GM23338 (cell line): ENCODE measurements at regions not wholly inside any gene's neighbourhood (a gene's known extent, or its start where the extent isn't known, plus 50 kb on each side); places are given as distances from the start of the nearest gene placed in this dataset.

Experiments used
- ATAC-seq: fragments of 200-7000 bp; cut with Tn5 transposase; 3 replicates; pipeline ENCODE4 v1.9.1; 2020
- DNase-seq: peaks from one replicate; pipeline ENCODE4 v3.0.0-alpha.2; 2015; ENCODE audit warnings: low spot score
- H2AFZ ChIP-seq: fragments of 200-600 bp; sonication (generic); 2 replicates; pipeline ENCODE4 v1.8.0; 2016; ENCODE audit warnings: antibody characterized with exemption, mild to moderate bottlenecking, moderate library complexity
- H3F3A ChIP-seq: fragments of 200-600 bp; sonication (generic); replicated peaks from 2 replicates; pipeline ENCODE4 v1.8.0; 2017; ENCODE audit warnings: antibody characterized with exemption, mixed run types, low read depth
- H3K27ac ChIP-seq: fragments of 200-600 bp; sonication (generic); 2 replicates; pipeline ENCODE4 v1.6.1; 2016; ENCODE audit warnings: low read depth
- H3K27me3 ChIP-seq: fragments of 200-600 bp; sonication (generic); 2 replicates; pipeline ENCODE4 v1.8.0; 2016; ENCODE audit warnings: mild to moderate bottlenecking, mixed run types, moderate library complexity; ENCODE audit not compliant: insufficient read depth
- H3K36me3 ChIP-seq: fragments of 200-600 bp; sonication (generic); 2 replicates; pipeline ENCODE4 v1.8.0; 2016; ENCODE audit warnings: mild to moderate bottlenecking; ENCODE audit not compliant: insufficient read depth
- H3K4me1 ChIP-seq: fragments of 200-600 bp; sonication (generic); 2 replicates; pipeline ENCODE4 v1.8.0; 2016; ENCODE audit warnings: mild to moderate bottlenecking, moderate library complexity; ENCODE audit not compliant: insufficient read depth
- H3K4me2 ChIP-seq: fragments of 200-600 bp; sonication (generic); 2 replicates; pipeline ENCODE4 v1.7.1; 2017; ENCODE audit warnings: mixed run types
- H3K4me3 ChIP-seq: fragments of 200-600 bp; sonication (generic); 2 replicates; pipeline ENCODE4 v1.6.1; 2016; ENCODE audit warnings: mixed run types
- H3K79me2 ChIP-seq: fragments of 200-600 bp; sonication (generic); replicated peaks from 2 replicates; pipeline ENCODE4 v1.8.0; 2017; ENCODE audit warnings: mild to moderate bottlenecking; ENCODE audit not compliant: insufficient read depth
- H3K9me2 ChIP-seq: fragments of 200-600 bp; sonication (generic); 2 replicates; pipeline ENCODE4 v1.8.0; 2017; ENCODE audit not compliant: insufficient read depth
- H4K20me1 ChIP-seq: fragments of 200-600 bp; sonication (generic); replicated peaks from 2 replicates; pipeline ENCODE4 v1.8.0; 2017; ENCODE audit warnings: mild to moderate bottlenecking; ENCODE audit not compliant: insufficient read depth
- H3K27ac Mint-ChIP-seq: 2 replicates; pipeline ENCODE4 v1.8.0; 2020; ENCODE audit warnings: inconsistent platforms, mild to moderate bottlenecking, moderate library complexity, mixed read lengths
- H3K27me3 Mint-ChIP-seq: 3 replicates; pipeline ENCODE4 v1.8.0; 2022; ENCODE audit warnings: low read depth, mild to moderate bottlenecking, moderate library complexity, mixed read lengths, inconsistent platforms; ENCODE audit not compliant: insufficient read depth, poor library complexity
- H3K36me3 Mint-ChIP-seq: 3 replicates; pipeline ENCODE4 v1.8.0; 2021; ENCODE audit warnings: low read depth, mild to moderate bottlenecking, inconsistent platforms, moderate library complexity, mixed read lengths
- H3K4me1 Mint-ChIP-seq: 3 replicates; pipeline ENCODE4 v1.8.0; 2020; ENCODE audit warnings: mild to moderate bottlenecking, inconsistent platforms, mixed read lengths
- H3K4me3 Mint-ChIP-seq: 3 replicates; pipeline ENCODE4 v1.8.0; 2021; ENCODE audit warnings: moderate library complexity, mild to moderate bottlenecking, inconsistent platforms, mixed read lengths
- H3K9me3 Mint-ChIP-seq: 3 replicates; pipeline ENCODE4 v1.8.0; 2020; ENCODE audit warnings: moderate library complexity, mild to moderate bottlenecking, inconsistent platforms, mixed read lengths
- EZH2phosphoT487 ChIP-seq: fragments of 200-600 bp; sonication (generic); IDR thresholded peaks from one replicate; pipeline ENCODE4 v1.8.1; 2018; ENCODE audit warnings: antibody characterized with exemption; ENCODE audit not compliant: unreplicated experiment
- NANOG ChIP-seq: IDR thresholded peaks from 2 replicates; pipeline ENCODE4 v1.6.1; 2016; ENCODE audit warnings: antibody characterized with exemption, borderline replicate concordance
- POLR2AphosphoS5 ChIP-seq: IDR thresholded peaks from 2 replicates; pipeline ENCODE4 v1.6.1; 2016; ENCODE audit warnings: antibody characterized with exemption, low read depth
- TF ChIP-seq, protein P1 (sequence below): fragments of 250-450 bp; sonication (Bioruptor Pico); IDR thresholded peaks from 2 replicates; pipeline ENCODE4 v1.5.0; 2020; ENCODE audit warnings: mild to moderate bottlenecking, moderate library complexity

DNA sequence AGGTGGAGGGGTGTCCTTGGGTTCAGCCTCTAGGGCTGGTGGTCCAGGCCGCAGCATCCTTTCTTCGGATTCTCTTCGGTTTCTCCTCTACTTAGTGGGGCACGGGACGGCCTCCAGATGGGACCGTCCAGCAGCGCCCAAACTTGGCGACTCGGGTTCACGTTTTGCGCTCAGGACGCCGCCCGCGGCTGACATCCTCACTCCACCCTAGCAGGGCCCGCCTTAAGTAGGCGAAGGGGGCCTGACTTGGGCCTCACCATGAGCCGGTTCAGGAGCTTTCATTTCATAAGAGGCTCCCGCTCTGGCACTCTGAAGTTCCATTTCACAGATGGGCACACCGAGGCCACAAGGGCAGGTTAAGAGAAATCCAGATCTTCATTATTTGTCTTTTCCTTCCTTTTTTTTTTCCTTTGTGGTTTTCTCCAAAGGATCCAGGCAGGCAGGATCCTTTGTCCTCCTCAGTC is 141.2 kb downstream of the SEC14L1 start:
- H3K27ac ChIP-seq: no peak overlapping the region
- DNase-seq (peak; percentile 61), ATAC-seq (peak; percentile 29)
- peak overlapping the region; percentile 88 for H3K4me3 ChIP-seq
- H3K36me3 ChIP-seq: no peaks in the 10 kb centered on the region
- TF ChIP-seq NANOG (no peak), POLR2AphosphoS5 (no peak)
- TF ChIP-seq, protein P1, sequence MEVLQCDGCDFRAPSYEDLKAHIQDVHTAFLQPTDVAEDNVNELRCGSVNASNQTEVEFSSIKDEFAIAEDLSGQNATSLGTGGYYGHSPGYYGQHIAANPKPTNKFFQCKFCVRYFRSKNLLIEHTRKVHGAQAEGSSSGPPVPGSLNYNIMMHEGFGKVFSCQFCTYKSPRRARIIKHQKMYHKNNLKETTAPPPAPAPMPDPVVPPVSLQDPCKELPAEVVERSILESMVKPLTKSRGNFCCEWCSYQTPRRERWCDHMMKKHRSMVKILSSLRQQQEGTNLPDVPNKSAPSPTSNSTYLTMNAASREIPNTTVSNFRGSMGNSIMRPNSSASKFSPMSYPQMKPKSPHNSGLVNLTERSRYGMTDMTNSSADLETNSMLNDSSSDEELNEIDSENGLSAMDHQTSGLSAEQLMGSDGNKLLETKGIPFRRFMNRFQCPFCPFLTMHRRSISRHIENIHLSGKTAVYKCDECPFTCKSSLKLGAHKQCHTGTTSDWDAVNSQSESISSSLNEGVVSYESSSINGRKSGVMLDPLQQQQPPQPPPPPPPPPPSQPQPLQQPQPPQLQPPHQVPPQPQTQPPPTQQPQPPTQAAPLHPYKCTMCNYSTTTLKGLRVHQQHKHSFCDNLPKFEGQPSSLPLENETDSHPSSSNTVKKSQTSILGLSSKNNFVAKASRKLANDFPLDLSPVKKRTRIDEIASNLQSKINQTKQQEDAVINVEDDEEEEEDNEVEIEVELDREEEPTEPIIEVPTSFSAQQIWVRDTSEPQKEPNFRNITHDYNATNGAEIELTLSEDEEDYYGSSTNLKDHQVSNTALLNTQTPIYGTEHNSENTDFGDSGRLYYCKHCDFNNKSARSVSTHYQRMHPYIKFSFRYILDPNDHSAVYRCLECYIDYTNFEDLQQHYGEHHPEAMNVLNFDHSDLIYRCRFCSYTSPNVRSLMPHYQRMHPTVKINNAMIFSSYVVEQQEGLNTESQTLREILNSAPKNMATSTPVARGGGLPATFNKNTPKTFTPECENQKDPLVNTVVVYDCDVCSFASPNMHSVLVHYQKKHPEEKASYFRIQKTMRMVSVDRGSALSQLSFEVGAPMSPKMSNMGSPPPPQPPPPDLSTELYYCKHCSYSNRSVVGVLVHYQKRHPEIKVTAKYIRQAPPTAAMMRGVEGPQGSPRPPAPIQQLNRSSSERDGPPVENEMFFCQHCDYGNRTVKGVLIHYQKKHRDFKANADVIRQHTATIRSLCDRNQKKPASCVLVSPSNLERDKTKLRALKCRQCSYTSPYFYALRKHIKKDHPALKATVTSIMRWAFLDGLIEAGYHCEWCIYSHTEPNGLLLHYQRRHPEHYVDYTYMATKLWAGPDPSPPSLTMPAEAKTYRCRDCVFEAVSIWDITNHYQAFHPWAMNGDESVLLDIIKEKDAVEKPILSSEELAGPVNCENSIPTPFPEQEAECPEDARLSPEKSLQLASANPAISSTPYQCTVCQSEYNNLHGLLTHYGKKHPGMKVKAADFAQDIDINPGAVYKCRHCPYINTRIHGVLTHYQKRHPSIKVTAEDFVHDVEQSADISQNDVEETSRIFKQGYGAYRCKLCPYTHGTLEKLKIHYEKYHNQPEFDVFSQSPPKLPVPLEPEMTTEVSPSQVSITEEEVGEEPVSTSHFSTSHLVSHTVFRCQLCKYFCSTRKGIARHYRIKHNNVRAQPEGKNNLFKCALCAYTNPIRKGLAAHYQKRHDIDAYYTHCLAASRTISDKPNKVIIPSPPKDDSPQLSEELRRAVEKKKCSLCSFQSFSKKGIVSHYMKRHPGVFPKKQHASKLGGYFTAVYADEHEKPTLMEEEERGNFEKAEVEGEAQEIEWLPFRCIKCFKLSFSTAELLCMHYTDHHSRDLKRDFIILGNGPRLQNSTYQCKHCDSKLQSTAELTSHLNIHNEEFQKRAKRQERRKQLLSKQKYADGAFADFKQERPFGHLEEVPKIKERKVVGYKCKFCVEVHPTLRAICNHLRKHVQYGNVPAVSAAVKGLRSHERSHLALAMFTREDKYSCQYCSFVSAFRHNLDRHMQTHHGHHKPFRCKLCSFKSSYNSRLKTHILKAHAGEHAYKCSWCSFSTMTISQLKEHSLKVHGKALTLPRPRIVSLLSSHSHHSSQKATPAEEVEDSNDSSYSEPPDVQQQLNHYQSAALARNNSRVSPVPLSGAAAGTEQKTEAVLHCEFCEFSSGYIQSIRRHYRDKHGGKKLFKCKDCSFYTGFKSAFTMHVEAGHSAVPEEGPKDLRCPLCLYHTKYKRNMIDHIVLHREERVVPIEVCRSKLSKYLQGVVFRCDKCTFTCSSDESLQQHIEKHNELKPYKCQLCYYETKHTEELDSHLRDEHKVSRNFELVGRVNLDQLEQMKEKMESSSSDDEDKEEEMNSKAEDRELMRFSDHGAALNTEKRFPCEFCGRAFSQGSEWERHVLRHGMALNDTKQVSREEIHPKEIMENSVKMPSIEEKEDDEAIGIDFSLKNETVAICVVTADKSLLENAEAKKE (CRISPR knock-in tag): no peak
- no peak overlapping the region for H3K27ac Mint-ChIP-seq
- peaks cover 35% of the 10 kb centered on the region for H3K79me2 ChIP-seq
- no peaks in the 10 kb centered on the region for H3K9me3 Mint-ChIP-seq
- H3K4me1 Mint-ChIP-seq: peaks cover 37% of the 10 kb centered on the region
- H3K9me2 ChIP-seq: no peaks in the 10 kb centered on the region
- H3K4me3 Mint-ChIP-seq: peak overlapping the region; percentile 88
- H3K27me3 Mint-ChIP-seq: peaks cover 23% of the 10 kb centered on the region
- H3K36me3 Mint-ChIP-seq: peaks cover 6% of the 10 kb centered on the region; the same call in 1 of the 3 replicates
- H3K27me3 ChIP-seq: peaks cover 25% of the 10 kb centered on the region
- peak overlapping the region; percentile 95 for H3K4me2 ChIP-seq
- peaks cover 31% of the 10 kb centered on the region for H3K4me1 ChIP-seq
- H4K20me1 ChIP-seq: no peaks in the 10 kb centered on the region; the same call in 1 of the 2 replicates
- H3F3A ChIP-seq: peaks cover 6% of the 10 kb centered on the region
- H2AFZ ChIP-seq: peak overlapping the region; percentile 90; the same call in 1 of the 2 replicates

DNA sequence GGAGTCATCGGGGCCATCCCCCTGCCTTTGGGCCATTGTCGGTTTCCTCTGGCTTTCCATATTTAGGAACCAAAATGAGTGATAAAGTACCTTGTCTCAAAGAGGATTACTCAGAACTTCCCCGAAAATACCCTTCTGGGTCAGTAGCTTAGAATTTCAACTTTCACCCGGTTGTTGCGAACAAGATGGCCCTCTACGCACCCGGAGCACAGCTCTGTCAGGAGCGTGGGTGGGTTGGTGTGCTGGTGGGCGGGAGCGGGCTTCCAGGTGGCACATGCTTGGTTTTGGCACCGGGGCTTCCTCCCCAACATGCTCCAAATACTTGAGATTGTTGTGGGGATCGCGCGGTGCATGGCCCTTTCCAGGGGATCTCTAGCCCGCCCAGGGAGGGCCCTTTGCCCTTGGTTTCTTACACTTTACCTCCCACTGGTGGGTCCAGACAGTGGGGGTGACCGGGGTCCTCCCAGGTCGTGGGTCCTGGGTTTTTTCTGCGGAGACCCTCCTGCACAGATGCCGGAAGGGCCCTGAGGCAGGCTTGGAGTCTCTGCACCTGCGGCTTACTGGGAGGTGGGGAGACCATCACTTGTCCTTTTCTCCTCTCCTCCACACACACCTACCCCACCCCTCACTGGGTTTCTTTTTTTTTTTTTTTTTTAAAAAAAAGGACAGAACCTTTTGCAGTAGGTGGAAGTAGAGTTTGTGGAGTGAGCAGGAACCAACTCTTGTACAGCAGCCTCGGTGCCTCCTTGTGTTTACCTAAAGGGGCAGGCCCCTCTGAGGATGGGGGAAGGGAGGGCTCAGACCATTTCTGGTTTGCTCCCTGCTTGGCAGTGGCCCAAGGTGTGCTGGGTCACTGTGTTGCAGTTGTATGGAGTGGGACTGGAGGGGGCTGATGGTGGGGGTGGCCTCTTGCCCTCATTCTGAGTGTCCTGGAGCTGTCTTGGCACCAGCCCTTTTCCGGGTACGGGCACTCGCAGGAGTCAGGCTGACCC is 142.1 kb downstream of the SEC14L1 start:
- Mint-ChIP-seq H3K9me3 (no peaks in the 10 kb centered on the region), H3K27me3 (peaks cover 23% of the 10 kb centered on the region), H3K36me3 (peaks cover 6% of the 10 kb centered on the region; the same call in 1 of the 3 replicates), H3K4me3 (peak overlapping the region; percentile 88), H3K4me1 (peaks cover 46% of the 10 kb centered on the region), H3K27ac (no peak overlapping the region)
- peaks cover 6% of the 10 kb centered on the region for H3F3A ChIP-seq
- H3K36me3 ChIP-seq: no peaks in the 10 kb centered on the region
- ATAC-seq: peak; percentile 1; the same call in 2 of the 3 replicates
- peak overlapping the region; percentile 88 for H3K4me3 ChIP-seq
- H3K4me1 ChIP-seq: peaks cover 35% of the 10 kb centered on the region
- no peaks in the 10 kb centered on the region; the same call in 1 of the 2 replicates for H4K20me1 ChIP-seq
- no peak for DNase-seq
- H2AFZ ChIP-seq: no peak overlapping the region
- H3K4me2 ChIP-seq: peak overlapping the region; percentile 95
- peaks cover 43% of the 10 kb centered on the region for H3K79me2 ChIP-seq
- no peaks in the 10 kb centered on the region for H3K9me2 ChIP-seq
- peaks cover 25% of the 10 kb centered on the region for H3K27me3 ChIP-seq
- no peak overlapping the region for H3K27ac ChIP-seq
- TF ChIP-seq EZH2phosphoT487: no peak
